Aorta (tissue), 5 donors: ENCODE measurements at regions not wholly inside any gene's neighbourhood (a gene's known extent, or its start where the extent isn't known, plus 50 kb on each side); places are given as distances from the start of the nearest gene placed in this dataset.

Source experiments
- ATAC-seq: fragments of 200-7000 bp; cut with Tn5 transposase; one replicate; pipeline ENCODE4 v1.9.1; 2022; ENCODE audit warnings: moderate library complexity; ENCODE audit not compliant: low FRiP score
- DNase-seq, 2 donors: peaks; one replicate each; pipeline ENCODE4 v3.0.0-alpha.2; 2020
- H3K27ac ChIP-seq, 2 donors: one replicate each; pipeline ENCODE4 v1.5.1; 2013; ENCODE audit warnings: low read length in 2 of 2, mild to moderate bottlenecking in 2 of 2, moderate library complexity in 2 of 2, control low read depth in 1 of 2, inconsistent platforms in 1 of 2, low read depth in 1 of 2
- H3K27me3 ChIP-seq, 2 donors: one replicate each; pipeline ENCODE4 v1.6.1; 2013; ENCODE audit warnings: control low read depth in 1 of 2, low read length in 1 of 2, mild to moderate bottlenecking in 1 of 2, moderate library complexity in 1 of 2; ENCODE audit not compliant: insufficient read depth in 2 of 2, control insufficient read depth in 1 of 2
- H3K36me3 ChIP-seq, 2 donors: one replicate each; pipeline ENCODE4 v1.6.1; 2013; ENCODE audit warnings: control low read depth in 1 of 2, low read length in 1 of 2, mild to moderate bottlenecking in 1 of 2; ENCODE audit not compliant: insufficient read depth in 2 of 2, control insufficient read depth in 1 of 2
- H3K4me1 ChIP-seq, 2 donors: one replicate each; pipeline ENCODE4 v1.6.1; 2013; ENCODE audit warnings: low read length in 2 of 2, control low read depth in 1 of 2, mild to moderate bottlenecking in 1 of 2, moderate library complexity in 1 of 2; ENCODE audit not compliant: insufficient read depth in 2 of 2, control insufficient read depth in 1 of 2
- H3K4me3 ChIP-seq, 2 donors: one replicate each; pipeline ENCODE4 v1.5.1; 2013; ENCODE audit warnings: low read length in 2 of 2, control low read depth in 1 of 2, mild to moderate bottlenecking in 1 of 2
- H3K9me3 ChIP-seq: one replicate; pipeline ENCODE4 v1.6.1; 2013; ENCODE audit warnings: mild to moderate bottlenecking, low read length; ENCODE audit not compliant: control insufficient read depth
- WGBS, 2 donors: extraction: QIAGEN DNeasy Blood & Tissue Kit; methylation state at CpG; one replicate each; pipeline ENCODE4 v1.1.7; 2013; 5-methylcytosine and 5-hydroxymethylcytosine counted together
- intact Hi-C, 2 donors: fragments of 100-400 bp; cut with DNase I; formaldehyde crosslinking; loops; one replicate each; pipeline versions ENCODE4 v1.14.2 to v1.15.0; 2022
- donor health status: healthy with polysubstance abuse.
- donor health status: Bipolar disorder and iron deficiency.
- donor health status: DM: no; HTN: no; CAD: no.
- donor health status: DM: no; HTN: no; CAD: no.
- donor health status: DM: yes; HTN: yes; CAD: no.

DNA sequence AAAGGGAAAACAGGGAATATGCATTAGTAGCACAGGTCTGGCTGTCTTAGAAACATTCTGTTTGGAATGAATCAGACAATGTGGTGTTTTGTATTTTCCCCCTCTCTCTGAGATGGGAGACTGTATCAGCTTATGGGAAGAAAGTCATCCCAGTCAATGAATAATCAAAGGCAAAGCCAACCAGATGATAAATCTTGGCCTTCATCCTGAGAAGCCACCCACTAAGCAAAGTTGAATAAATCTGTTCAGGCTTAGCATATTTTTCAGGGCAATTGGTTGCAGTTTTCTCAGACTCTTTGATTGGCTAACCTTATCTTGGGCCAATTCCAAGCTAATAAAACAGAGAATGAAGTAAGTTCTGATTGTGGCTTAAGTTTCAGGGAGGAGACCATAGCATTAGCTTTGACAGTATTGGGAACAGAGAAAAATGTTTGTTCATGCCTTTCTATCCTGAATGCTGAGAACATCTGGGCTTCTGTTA is 63.6 kb upstream of the ARL8B start:
- intact Hi-C loops = loop anchor here (2.0 to 10.0 kb wide), 4 partner anchors 346 to 404 kb away; no protein-coding TSS in a partner anchor
- no peak overlapping the region for H3K27ac ChIP-seq
- no peak for DNase-seq

DNA sequence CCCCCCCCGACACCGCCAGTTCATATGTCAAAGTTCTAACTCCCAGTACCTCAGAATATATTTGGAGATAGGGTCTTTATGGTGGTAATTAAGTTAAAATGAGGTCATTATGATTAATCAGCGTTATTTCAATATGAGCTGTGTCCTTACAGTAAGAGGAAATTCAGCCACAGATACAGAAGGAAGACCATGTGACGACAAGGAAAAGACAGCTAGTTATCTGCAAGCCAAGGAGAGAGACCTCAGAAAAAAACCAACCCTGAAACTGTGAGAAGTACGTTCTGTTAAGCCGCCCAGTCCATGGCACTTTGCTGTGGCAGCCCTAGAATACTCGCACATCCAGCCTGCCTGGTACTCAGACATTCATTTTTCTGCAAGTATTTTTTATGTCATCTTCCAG is 62.3 kb upstream of the ARL8B start:
- intact Hi-C loops = loop anchor here (2.0 to 10.0 kb wide), 4 partner anchors 347 to 405 kb away; no protein-coding TSS in a partner anchor
- no peak for DNase-seq
- H3K36me3 ChIP-seq = no peaks in the 10 kb centered on the region
- H3K27ac ChIP-seq = no peak overlapping the region
- 89 to 90% methylated on average over 7 of the region's 7 CpGs for WGBS, 2 donors
- H3K9me3 ChIP-seq = no peaks in the 10 kb centered on the region
- H3K27me3 ChIP-seq = no peaks in the 10 kb centered on the region
- ATAC-seq = no peak
- H3K4me3 ChIP-seq = no peak overlapping the region
- peaks cover 0 to 3% of the 10 kb centered on the region in 2 donors for H3K4me1 ChIP-seq

More for the DNA sequence above, 63.6 kb upstream of the ARL8B start:
- Histone ChIP-seq H3K4me3 (no peak overlapping the region), H3K4me1 (peaks cover 0 to 3% of the 10 kb centered on the region in 2 donors), H3K9me3 (no peaks in the 10 kb centered on the region), H3K36me3 (no peaks in the 10 kb centered on the region), H3K27me3 (no peaks in the 10 kb centered on the region)
- no peak for ATAC-seq

DNA sequence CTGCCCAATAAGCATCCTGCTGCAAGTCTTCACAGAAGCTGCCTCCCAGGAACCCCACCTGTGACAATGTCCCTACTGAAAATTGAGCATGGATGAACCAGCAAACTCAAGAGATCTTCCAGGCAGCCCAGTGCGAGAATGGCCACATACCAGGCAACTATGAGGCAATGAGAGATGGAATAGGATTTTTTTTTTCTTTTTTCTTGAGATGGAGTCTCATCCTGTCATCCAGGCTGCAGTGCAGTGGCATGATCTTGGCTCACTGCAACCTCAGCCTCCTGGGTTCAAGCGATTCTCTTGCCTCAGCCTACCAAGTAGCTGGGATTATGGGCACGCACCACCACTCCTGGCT is 60.9 kb upstream of the ARL8B start:
- H3K4me1 ChIP-seq = peaks cover 0 to 3% of the 10 kb centered on the region in 2 donors
- H3K27me3 ChIP-seq = no peaks in the 10 kb centered on the region
- ATAC-seq = no peak
- H3K36me3 ChIP-seq = no peaks in the 10 kb centered on the region
- H3K9me3 ChIP-seq = no peaks in the 10 kb centered on the region
- intact Hi-C loops = no loop called here
- DNase-seq = no peak
- WGBS, 2 donors = 65 to 99% methylated on average over 3 of the region's 3 CpGs
- H3K4me3 ChIP-seq = no peak overlapping the region
- no peak overlapping the region for H3K27ac ChIP-seq

DNA sequence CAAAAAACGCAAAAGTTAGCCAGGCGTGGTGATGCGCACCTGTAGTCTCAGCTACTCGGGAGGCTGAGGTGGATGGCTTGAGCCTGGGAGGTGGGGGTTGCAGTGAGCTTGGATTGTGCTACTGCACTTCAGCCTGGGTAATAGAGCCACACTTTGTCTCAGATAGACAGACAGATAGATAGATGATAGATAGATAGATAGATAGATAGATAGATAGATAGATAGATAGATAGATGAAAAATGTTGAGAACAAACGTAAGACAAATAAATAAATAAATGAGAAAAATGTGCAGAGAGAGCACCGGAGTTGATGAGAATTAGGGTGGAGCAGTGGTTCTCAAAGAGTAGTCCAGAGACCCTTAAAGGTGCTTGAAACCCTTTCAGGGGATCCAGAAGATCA is 58.4 kb upstream of the ARL8B start:
- Histone ChIP-seq H3K36me3 (no peaks in the 10 kb centered on the region), H3K4me3 (no peak overlapping the region), H3K27me3 (no peaks in the 10 kb centered on the region), H3K9me3 (no peaks in the 10 kb centered on the region), H3K4me1 (no peaks in the 10 kb centered on the region), H3K27ac (no peak overlapping the region)
- ATAC-seq = no peak
- DNase-seq = no peak
- 92 to 93% methylated on average over 6 of the region's 6 CpGs for WGBS, 2 donors
- intact Hi-C loops = no loop called here

DNA sequence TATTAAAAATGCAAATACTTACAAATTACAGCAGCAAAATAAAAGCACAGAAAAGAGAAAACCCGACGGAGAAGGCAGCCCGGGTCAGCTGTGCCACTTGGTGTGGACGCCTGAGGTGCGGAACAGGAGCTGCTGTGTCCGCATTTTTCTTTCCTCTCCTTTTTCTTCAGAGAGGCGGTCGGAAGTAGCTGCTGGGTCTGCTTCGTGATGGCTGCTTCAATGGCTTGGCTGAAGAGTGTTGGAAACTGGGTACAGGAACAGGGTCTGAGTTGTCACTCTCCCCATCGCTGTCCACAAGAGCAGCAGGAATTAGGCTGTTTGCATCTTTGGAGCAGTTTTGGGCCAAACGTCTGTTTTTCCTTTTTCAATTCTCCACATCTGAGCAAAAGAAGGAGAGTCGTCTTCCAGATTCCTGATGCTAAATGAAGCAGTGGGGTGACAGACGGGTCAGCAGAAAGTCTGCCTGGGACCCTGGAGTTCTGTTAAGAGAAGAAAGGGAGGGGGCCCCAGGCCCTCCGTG is 53.5 kb upstream of the ARL8B start:
- Histone ChIP-seq H3K27ac (no peak overlapping the region), H3K4me1 (no peaks in the 10 kb centered on the region), H3K36me3 (no peaks in the 10 kb centered on the region), H3K4me3 (no peak overlapping the region), H3K27me3 (no peaks in the 10 kb centered on the region), H3K9me3 (no peaks in the 10 kb centered on the region)
- 55 to 73% methylated on average over 14 of the region's 14 CpGs for WGBS, 2 donors
- intact Hi-C loops = no loop called here
- DNase-seq = no peak
- no peak for ATAC-seq

DNA sequence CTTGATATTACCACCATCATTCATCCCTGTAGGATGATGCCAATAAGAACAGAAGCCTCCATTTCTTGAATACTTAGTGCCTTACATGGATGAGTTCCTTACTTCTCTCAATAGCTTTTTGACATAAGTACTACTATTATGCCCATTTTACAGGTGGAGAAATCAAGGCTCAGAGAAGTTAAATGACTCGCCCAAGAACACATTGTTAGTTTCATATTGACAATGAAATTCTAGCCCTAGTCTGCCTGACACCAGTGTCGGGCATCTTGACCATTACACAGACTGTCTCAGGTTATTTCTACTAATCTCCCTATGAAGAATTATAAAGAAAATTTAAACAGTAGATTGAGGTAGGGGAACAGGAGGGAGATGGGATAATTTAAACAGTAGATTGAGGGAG is 52.5 kb upstream of the ARL8B start:
- intact Hi-C loops = no loop called here
- Histone ChIP-seq H3K27ac (no peak overlapping the region), H3K36me3 (no peaks in the 10 kb centered on the region), H3K9me3 (no peaks in the 10 kb centered on the region), H3K4me3 (no peak overlapping the region), H3K27me3 (no peaks in the 10 kb centered on the region), H3K4me1 (no peaks in the 10 kb centered on the region)
- 96 to 97% methylated on average over 2 of the region's 2 CpGs for WGBS, 2 donors
- DNase-seq (no peak), ATAC-seq (no peak)

DNA sequence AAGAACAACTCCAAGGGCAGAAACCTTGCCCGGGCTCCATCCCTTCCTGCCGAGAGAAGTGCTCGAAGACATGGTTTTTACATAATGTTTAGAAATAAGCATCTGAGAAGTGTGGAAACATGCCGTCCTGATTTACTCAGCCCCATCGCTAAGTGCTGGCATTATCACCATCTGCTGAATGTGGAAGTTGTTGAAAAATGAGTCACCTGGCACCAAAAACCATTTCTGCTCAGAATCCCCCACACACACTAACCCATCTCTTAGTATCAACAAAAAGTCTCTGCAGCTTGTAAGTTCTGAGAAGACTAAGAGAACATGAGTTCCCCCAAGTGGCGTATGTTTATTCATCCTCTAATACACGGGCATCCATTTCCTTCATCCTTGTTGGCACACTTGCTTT is 51.0 kb upstream of the ARL8B start:
- no peak for ATAC-seq
- no peak overlapping the region for H3K27ac ChIP-seq
- H3K4me1 ChIP-seq = no peaks in the 10 kb centered on the region
- no peaks in the 10 kb centered on the region for H3K9me3 ChIP-seq
- intact Hi-C loops = no loop called here
- H3K4me3 ChIP-seq = no peak overlapping the region
- DNase-seq = no peak
- no peaks in the 10 kb centered on the region for H3K27me3 ChIP-seq
- no peaks in the 10 kb centered on the region for H3K36me3 ChIP-seq
- 14 to 23% methylated on average over 7 of the region's 7 CpGs for WGBS, 2 donors

DNA sequence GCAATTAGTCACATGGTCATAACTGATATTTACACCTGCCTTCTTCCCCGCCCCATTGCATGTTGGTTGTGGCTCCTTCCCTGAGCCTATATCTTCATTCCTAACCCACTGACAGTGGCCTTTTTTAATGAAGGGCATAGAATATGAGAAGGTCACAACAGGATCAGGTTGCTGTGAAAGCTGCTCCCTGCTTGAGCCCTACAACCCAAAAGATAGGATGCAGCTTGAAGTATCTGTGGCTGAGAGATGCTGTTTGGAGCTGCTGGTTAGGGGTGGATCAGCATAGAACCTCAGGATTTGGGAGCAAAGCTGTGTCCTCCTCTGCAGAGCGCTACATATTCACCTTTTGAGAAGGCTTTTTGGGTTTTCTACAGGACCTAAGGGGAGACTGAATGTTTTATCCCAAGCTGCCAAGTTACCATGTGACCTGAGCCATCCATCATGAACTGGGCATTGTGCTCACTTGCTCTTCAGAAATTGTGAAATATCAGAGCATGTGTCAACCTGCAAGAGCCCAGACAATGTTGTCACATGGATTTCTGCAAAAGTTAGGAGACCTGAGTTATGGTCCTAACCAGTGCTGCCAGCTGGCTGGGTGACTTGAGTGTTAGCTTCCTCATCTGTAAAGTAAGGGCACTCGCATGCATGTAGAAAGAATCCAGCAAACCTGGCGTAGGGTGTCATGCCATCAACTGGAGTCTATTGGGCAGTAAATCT is 49.8 kb upstream of the ARL8B start:
- Histone ChIP-seq H3K4me1 (no peaks in the 10 kb centered on the region), H3K4me3 (no peak overlapping the region), H3K36me3 (no peaks in the 10 kb centered on the region), H3K27ac (no peak overlapping the region), H3K27me3 (no peaks in the 10 kb centered on the region), H3K9me3 (no peaks in the 10 kb centered on the region)
- 79 to 90% methylated on average over 4 of the region's 4 CpGs for WGBS, 2 donors
- ATAC-seq (no peak), DNase-seq (no peak)
- intact Hi-C loops = no loop called here
